WTC11 (cell line): ENCODE measurements at regions not wholly inside any gene's neighbourhood (a gene's known extent, or its start where the extent isn't known, plus 50 kb on each side); places are given as distances from the start of the nearest gene placed in this dataset.

Source experiments
- ATF6 ChIP-seq: sonication (generic); formaldehyde crosslinking; IDR thresholded peaks from 2 replicates; pipeline ENCODE4 v1.8.1; 2023; ENCODE audit warnings: mild to moderate bottlenecking, missing genetic modification reagents
- CTCF ChIP-seq: fragments of 200-600 bp; IDR thresholded peaks from 2 replicates; pipeline ENCODE4 v1.8.0; 2022; ENCODE audit warnings: antibody characterized with exemption
- EMX1 ChIP-seq: fragments of 250-450 bp; sonication (Bioruptor Pico); IDR thresholded peaks from 2 replicates; pipeline ENCODE4 v1.8.0; 2021; ENCODE audit warnings: mild to moderate bottlenecking
- ETV6 ChIP-seq: sonication (generic); formaldehyde crosslinking; IDR thresholded peaks from 2 replicates; pipeline ENCODE4 v1.8.1; 2022; ENCODE audit warnings: mild to moderate bottlenecking, missing genetic modification reagents
- IRF1 ChIP-seq: sonication (generic); formaldehyde crosslinking; IDR thresholded peaks from 2 replicates; pipeline ENCODE4 v1.8.0; 2023; ENCODE audit warnings: missing genetic modification reagents
- JAZF1 ChIP-seq: fragments of 250-450 bp; sonication (Bioruptor Pico); IDR thresholded peaks from 2 replicates; pipeline ENCODE4 v1.9.0; 2021; ENCODE audit warnings: moderate library complexity, mild to moderate bottlenecking, inconsistent platforms
- KAT7 ChIP-seq: sonication (generic); formaldehyde crosslinking; IDR thresholded peaks from 2 replicates; pipeline ENCODE4 v1.8.1; 2023; ENCODE audit warnings: missing genetic modification reagents, mild to moderate bottlenecking, borderline replicate concordance
- ZNF138 ChIP-seq: sonication (generic); formaldehyde crosslinking; conservative IDR thresholded peaks from 2 replicates; pipeline ENCODE4 v1.8.1; 2022; ENCODE audit warnings: mild to moderate bottlenecking, moderate library complexity, missing genetic modification reagents
- TF ChIP-seq, protein P1 (sequence below): fragments of 250-450 bp; sonication (Bioruptor Pico); conservative IDR thresholded peaks from 2 replicates; pipeline ENCODE4 v1.9.0; 2021; ENCODE audit warnings: mild to moderate bottlenecking
- TF ChIP-seq, protein P2 (sequence below): sonication (generic); formaldehyde crosslinking; IDR thresholded peaks from 2 replicates; pipeline ENCODE4 v1.8.0; 2022; ENCODE audit warnings: mild to moderate bottlenecking, missing genetic modification reagents

DNA sequence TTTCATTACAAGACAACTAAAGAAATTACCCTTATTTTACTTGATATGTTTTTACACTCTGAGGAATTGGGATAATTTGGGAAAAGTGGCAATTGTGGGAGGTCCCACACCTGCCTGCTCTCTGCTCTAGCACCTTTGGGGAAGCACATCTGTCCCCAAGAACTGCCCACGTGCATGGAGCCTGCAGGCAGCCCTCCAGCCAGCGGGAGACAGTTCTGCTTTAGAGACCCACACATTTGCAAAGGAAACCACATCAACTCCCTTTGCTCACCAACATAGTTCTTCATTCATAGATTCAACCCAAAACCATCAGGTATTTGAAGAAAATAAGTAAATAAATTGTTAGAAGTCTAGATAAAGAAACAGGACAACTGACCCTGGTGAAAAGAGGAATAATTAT is 239.9 kb upstream of the ID2 start:
- TF ChIP-seq JAZF1 (CRISPR knock-in tag): no peak
- no peak for TF ChIP-seq ATF6
- TF ChIP-seq, protein P1, sequence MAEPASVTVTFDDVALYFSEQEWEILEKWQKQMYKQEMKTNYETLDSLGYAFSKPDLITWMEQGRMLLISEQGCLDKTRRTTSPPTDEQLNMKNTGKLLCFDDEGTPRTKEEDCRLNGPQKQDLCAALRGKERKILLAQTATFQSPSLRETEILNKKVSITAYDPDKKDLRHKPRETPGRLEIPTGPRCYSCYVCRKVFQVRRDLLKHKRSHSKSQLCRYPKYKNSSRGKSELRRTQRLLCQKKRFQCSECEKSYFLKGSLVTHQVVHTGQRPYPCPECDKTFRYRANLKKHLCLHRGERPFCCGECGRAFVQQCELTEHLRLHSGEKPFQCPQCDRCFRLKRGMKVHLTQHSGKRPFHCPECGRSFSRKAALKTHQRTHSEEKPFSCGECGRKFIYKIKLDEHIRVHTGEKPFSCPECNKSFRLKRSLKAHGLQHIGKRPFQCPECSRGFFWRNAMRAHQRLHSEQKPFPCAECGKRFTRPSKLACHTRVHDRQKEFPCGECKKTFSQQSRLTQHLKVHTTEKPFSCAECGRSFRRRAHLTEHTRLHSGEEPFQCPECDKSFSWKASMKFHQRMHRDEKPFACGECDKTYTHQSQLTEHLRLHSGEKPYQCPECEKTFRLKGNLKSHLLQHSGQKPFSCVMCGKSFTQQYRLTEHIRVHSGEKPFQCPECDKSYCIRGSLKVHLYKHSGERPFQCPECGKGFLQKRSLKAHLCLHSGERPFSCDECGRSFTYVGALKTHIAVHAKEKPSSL (CRISPR knock-in tag): no peak
- TF ChIP-seq CTCF: no peak
- TF ChIP-seq EMX1 (CRISPR knock-in tag): no peak
- TF ChIP-seq ETV6 (CRISPR knock-in tag): no peak
- TF ChIP-seq ZNF138 (CRISPR knock-in tag): no peak
- TF ChIP-seq, protein P2, sequence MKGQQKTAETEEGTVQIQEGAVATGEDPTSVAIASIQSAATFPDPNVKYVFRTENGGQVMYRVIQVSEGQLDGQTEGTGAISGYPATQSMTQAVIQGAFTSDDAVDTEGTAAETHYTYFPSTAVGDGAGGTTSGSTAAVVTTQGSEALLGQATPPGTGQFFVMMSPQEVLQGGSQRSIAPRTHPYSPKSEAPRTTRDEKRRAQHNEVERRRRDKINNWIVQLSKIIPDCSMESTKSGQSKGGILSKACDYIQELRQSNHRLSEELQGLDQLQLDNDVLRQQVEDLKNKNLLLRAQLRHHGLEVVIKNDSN (CRISPR knock-in tag): no peak
- TF ChIP-seq KAT7 (CRISPR knock-in tag): no peak
- no peak for TF ChIP-seq IRF1 (CRISPR knock-in tag)
